NCI-H2227 (cell line): ENCODE measurements at regions not wholly inside any gene's neighbourhood (a gene's known extent, or its start where the extent isn't known, plus 50 kb on each side); places are given as distances from the start of the nearest gene placed in this dataset.
"Not testable (repeated sequence)": the region's sequence is repeated elsewhere in the genome, so short reads cannot be mapped to it uniquely, and the experiment has no call there.

ENCODE experiments used
- DNase-seq: peaks from one replicate; lab custom pipeline; 2025; ENCODE audit not compliant: unreplicated experiment; lab: John Stamatoyannopoulos, UW

- no peak for DNase-seq
Measured at GRCh38 chr7:113030489-113030888, 56.1 kb downstream of the GPR85 start.

- DNase-seq, result no peak
Measured at GRCh38 chr7:113026941-113027340, 59.7 kb downstream of the GPR85 start.

- DNase-seq, result not testable (repeated sequence)
Measured at GRCh38 chr7:113017144-113017857, 69.3 kb downstream of the GPR85 start.

- DNase-seq, result no peak
Measured at GRCh38 chr7:113015034-113015645, 71.5 kb downstream of the GPR85 start.

GRCh38 chr7:113013761-113014449 lies 72.7 kb downstream of the GPR85 start:
- DNase-seq, result no peak

- not testable (repeated sequence) for DNase-seq
Measured at GRCh38 chr7:113012862-113013261, 73.8 kb downstream of the GPR85 start.

- DNase-seq, result no peak
Measured at GRCh38 chr7:113010377-113010776, 76.2 kb downstream of the GPR85 start.

GRCh38 chr7:113008755-113009154 lies 77.9 kb downstream of the GPR85 start:
- DNase-seq, result no peak

GRCh38 chr7:113004726-113005454 lies 81.7 kb downstream of the GPR85 start:
- DNase-seq, result no peak

- DNase-seq, result no peak
Measured at GRCh38 chr7:113000316-113001020, 86.2 kb downstream of the GPR85 start.

GRCh38 chr7:112997831-112998230 lies 88.8 kb downstream of the GPR85 start:
- DNase-seq, result no peak

GRCh38 chr7:112996331-112996871 lies 90.2 kb downstream of the GPR85 start:
- no peak for DNase-seq

GRCh38 chr7:112995059-112995824 lies 91.4 kb downstream of the GPR85 start:
- no peak for DNase-seq

GRCh38 chr7:112994656-112995055 lies 92.0 kb downstream of the GPR85 start:
- DNase-seq, result no peak

GRCh38 chr7:112990624-112991023 lies 96.0 kb downstream of the GPR85 start:
- DNase-seq, result no peak

- DNase-seq, result no peak
Measured at GRCh38 chr7:112989531-112989930, 97.1 kb downstream of the GPR85 start.

- DNase-seq, result no peak
Measured at GRCh38 chr7:112987171-112987570, 99.5 kb downstream of the GPR85 start.

- DNase-seq, result no peak
Measured at GRCh38 chr7:112986256-112987031, 100.2 kb downstream of the GPR85 start.

GRCh38 chr7:112985377-112985987 lies 101.1 kb downstream of the GPR85 start:
- no peak for DNase-seq
